ENCODE measurements at regions not wholly inside any gene's neighbourhood (a gene's known extent, or its start where the extent isn't known, plus 50 kb on each side); places are given as distances from the start of the nearest gene placed in this dataset.

DNA sequence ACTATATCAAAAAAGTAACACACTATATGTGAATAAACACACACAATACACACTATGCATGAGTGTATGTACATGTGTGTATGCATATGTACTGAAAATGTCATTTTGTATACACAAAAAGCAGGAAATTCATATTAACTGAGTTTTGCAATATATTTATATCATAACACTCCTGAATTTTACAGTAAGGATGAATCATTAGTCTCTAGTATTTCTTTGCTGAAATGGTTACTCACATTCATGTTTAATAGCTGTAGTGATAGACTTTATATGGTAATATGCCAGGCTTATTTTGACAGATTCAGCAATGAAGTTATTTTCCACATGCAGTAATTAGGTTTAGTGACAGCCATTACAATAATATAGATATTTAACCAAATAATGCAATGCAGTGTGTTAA is 1216.2 kb upstream of the CITED2 start:
- H3K27me3 Mint-ChIP-seq (ENCODE audit: insufficient read depth, low read depth): no peaks in the 10 kb centered on the region
- no peaks in the 10 kb centered on the region for H3K36me3 Mint-ChIP-seq
- Histone ChIP-seq H4K20me1 (ENCODE audit: low read depth) (no peaks in the 10 kb centered on the region), H3K27ac (no peak overlapping the region), H3K4me1 (no peaks in the 10 kb centered on the region), H3K36me3 (no peaks in the 10 kb centered on the region), H3K4me3 (no peak overlapping the region), H2AFZ (replicated peaks) (no peak overlapping the region), H3K27me3 (no peaks in the 10 kb centered on the region), H3K4me2 (no peak overlapping the region), H3K9ac (no peak overlapping the region), H3K9me3 (ENCODE audit: low read depth) (no peaks in the 10 kb centered on the region), H3F3A (ENCODE audit: low read depth) (no peaks in the 10 kb centered on the region), H3K79me2 (ENCODE audit: low read depth) (no peaks in the 10 kb centered on the region)
- H3K9me3 Mint-ChIP-seq: peaks cover 7% of the 10 kb centered on the region
- no peaks in the 10 kb centered on the region for H3K4me1 Mint-ChIP-seq
- DNase-seq (ENCODE audit: low spot score): no peak
- H3K27ac Mint-ChIP-seq: no peak overlapping the region
- no peak for TF ChIP-seq EZH2 (IDR thresholded peaks at IDR 0.05)
- TF ChIP-seq, protein P1, sequence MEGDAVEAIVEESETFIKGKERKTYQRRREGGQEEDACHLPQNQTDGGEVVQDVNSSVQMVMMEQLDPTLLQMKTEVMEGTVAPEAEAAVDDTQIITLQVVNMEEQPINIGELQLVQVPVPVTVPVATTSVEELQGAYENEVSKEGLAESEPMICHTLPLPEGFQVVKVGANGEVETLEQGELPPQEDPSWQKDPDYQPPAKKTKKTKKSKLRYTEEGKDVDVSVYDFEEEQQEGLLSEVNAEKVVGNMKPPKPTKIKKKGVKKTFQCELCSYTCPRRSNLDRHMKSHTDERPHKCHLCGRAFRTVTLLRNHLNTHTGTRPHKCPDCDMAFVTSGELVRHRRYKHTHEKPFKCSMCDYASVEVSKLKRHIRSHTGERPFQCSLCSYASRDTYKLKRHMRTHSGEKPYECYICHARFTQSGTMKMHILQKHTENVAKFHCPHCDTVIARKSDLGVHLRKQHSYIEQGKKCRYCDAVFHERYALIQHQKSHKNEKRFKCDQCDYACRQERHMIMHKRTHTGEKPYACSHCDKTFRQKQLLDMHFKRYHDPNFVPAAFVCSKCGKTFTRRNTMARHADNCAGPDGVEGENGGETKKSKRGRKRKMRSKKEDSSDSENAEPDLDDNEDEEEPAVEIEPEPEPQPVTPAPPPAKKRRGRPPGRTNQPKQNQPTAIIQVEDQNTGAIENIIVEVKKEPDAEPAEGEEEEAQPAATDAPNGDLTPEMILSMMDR (IDR thresholded peaks at IDR 0.05): no peak
- TF ChIP-seq EZH2phosphoT487 (IDR thresholded peaks at IDR 0.05): no peak
- no peak overlapping the region for H3K4me3 Mint-ChIP-seq

DNA sequence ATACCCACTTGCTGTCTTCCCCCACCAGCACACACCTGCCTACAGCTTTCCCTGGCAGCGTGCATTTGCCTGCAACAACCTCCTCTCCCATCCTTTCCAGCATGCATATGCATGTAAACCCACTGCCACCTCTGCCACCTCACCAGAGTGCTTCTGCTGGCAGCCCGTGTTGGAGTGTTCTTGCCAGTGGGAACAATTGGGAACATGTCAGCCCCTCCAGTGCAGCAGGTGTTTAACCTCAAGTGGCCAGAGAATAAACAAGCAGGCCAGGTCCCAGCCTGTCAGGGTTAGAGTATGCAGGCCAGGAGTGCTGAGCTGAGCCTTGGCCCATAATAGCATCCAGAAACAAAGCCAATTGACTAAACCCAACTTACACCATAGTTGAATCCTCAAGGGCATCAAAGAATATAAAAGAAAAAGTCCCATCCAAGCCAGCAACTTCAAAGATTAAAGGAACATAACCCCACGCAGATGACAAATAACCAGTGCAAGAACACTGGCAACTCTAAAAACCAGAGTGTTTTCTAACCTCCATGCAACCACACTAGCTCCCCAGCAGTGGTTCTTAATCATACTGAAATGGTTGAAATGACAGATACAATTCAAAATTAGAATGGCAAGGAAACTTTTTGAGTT is 1212.1 kb upstream of the CITED2 start:
- H3K4me3 ChIP-seq: no peak overlapping the region
- H3K9me3 ChIP-seq (ENCODE audit: low read depth): no peaks in the 10 kb centered on the region
- H2AFZ ChIP-seq (replicated peaks): no peak overlapping the region
- peaks cover 3% of the 10 kb centered on the region for H3K9me3 Mint-ChIP-seq
- H3K9ac ChIP-seq: no peak overlapping the region
- no peak overlapping the region for H3K4me3 Mint-ChIP-seq
- DNase-seq (ENCODE audit: low spot score): no peak
- no peaks in the 10 kb centered on the region for H3K79me2 ChIP-seq (ENCODE audit: low read depth)
- no peaks in the 10 kb centered on the region for H3F3A ChIP-seq (ENCODE audit: low read depth)
- no peak overlapping the region for H3K27ac ChIP-seq
- no peaks in the 10 kb centered on the region for H3K27me3 ChIP-seq
- H3K27ac Mint-ChIP-seq: no peak overlapping the region
- TF ChIP-seq EZH2 (IDR thresholded peaks at IDR 0.05) (no peak), EZH2phosphoT487 (IDR thresholded peaks at IDR 0.05) (no peak)
- TF ChIP-seq, protein P1 (IDR thresholded peaks at IDR 0.05): no peak
- H3K4me2 ChIP-seq: no peak overlapping the region
- H3K27me3 Mint-ChIP-seq (ENCODE audit: insufficient read depth, low read depth): no peaks in the 10 kb centered on the region
- H3K36me3 Mint-ChIP-seq: no peaks in the 10 kb centered on the region
- no peaks in the 10 kb centered on the region for H3K4me1 Mint-ChIP-seq
- no peaks in the 10 kb centered on the region for H3K36me3 ChIP-seq
- H3K4me1 ChIP-seq: no peaks in the 10 kb centered on the region
- H4K20me1 ChIP-seq (ENCODE audit: low read depth): no peaks in the 10 kb centered on the region

DNA sequence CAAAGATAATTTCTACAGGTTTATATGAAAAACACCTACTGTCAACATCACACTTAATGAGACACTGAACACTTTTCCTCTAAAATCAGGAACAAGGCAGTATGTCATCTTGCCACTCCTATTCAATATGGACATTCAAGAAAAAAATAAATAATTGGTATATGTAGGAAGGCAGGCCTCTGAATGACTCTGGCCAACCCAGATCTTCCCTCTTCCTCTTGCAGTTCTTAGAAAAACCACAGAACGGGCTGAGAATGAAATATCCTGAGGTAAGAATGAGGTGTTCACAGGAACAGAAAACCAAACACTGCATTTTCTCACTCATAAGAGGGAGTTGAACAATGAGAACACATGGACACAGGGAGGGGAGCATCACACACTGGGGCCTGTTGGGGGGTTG is 1207.2 kb upstream of the CITED2 start:
- Mint-ChIP-seq H3K4me3 (no peak overlapping the region), H3K9me3 (no peaks in the 10 kb centered on the region), H3K4me1 (peaks cover 5% of the 10 kb centered on the region), H3K27ac (no peak overlapping the region), H3K36me3 (no peaks in the 10 kb centered on the region), H3K27me3 (ENCODE audit: insufficient read depth, low read depth) (no peaks in the 10 kb centered on the region)
- Histone ChIP-seq H3K4me2 (no peak overlapping the region), H4K20me1 (ENCODE audit: low read depth) (no peaks in the 10 kb centered on the region), H3K79me2 (ENCODE audit: low read depth) (no peaks in the 10 kb centered on the region), H3K9me3 (ENCODE audit: low read depth) (no peaks in the 10 kb centered on the region), H3K4me1 (no peaks in the 10 kb centered on the region), H3K27me3 (no peaks in the 10 kb centered on the region), H3F3A (ENCODE audit: low read depth) (no peaks in the 10 kb centered on the region), H3K36me3 (no peaks in the 10 kb centered on the region), H2AFZ (replicated peaks) (no peak overlapping the region), H3K9ac (no peak overlapping the region), H3K4me3 (no peak overlapping the region), H3K27ac (no peak overlapping the region)
- TF ChIP-seq EZH2phosphoT487 (IDR thresholded peaks at IDR 0.05) (no peak), EZH2 (IDR thresholded peaks at IDR 0.05) (no peak)
- TF ChIP-seq, protein P1 (IDR thresholded peaks at IDR 0.05): no peak
- no peak for DNase-seq (ENCODE audit: low spot score)
